Panc1 (cell line): ENCODE measurements at regions not wholly inside any gene's neighbourhood (a gene's known extent, or its start where the extent isn't known, plus 50 kb on each side); places are given as distances from the start of the nearest gene placed in this dataset.

Experiments
- ATAC-seq: fragments of 200-7000 bp; cut with Tn5 transposase; 2 replicates; pipeline ENCODE4 v1.9.1; 2020; ENCODE audit warnings: mild to moderate bottlenecking, moderate library complexity
- BruUV-seq: library from RNA; stranded (reverse); fragments of 400-500 nt; replicated peaks from 2 replicates; lab custom pipeline; 2021; lab: Mats Ljungman, UMichigan
- CTCF ChIA-PET: fragments of 300-600 bp; sonication (Branson Sonifier 250); formaldehyde crosslinking; loops from one replicate; lab custom pipeline; 2022; ENCODE audit warnings: antibody characterized with exemption; lab: Charles Lee
- POLR2A ChIA-PET: fragments of 300-600 bp; sonication (Branson Sonifier 250); formaldehyde crosslinking; loops from one replicate; lab custom pipeline; 2022; ENCODE audit warnings: antibody characterized with exemption; lab: Charles Lee
- DNase-seq: peaks from one replicate; pipeline ENCODE4 v3.0.0-alpha.2; 2010; ENCODE audit warnings: low read depth, low spot score
- H3K27ac ChIP-seq: 2 replicates; pipeline ENCODE4 v1.5.1; 2011; ENCODE audit warnings: mild to moderate bottlenecking, low read length, inconsistent platforms
- H3K27me3 ChIP-seq: fragments of 200-500 bp; sonication (Bioruptor generic); 2 replicates; pipeline ENCODE4 v1.6.0; 2014; ENCODE audit warnings: low read length, inconsistent platforms; ENCODE audit not compliant: control insufficient read depth, insufficient read depth
- H3K36me3 ChIP-seq: fragments of 200-500 bp; sonication (Bioruptor generic); 2 replicates; pipeline ENCODE4 v1.5.1; 2014; ENCODE audit warnings: inconsistent platforms, mild to moderate bottlenecking, low read length, moderate library complexity; ENCODE audit not compliant: control insufficient read depth, insufficient read depth
- H3K4me1 ChIP-seq: 2 replicates; pipeline ENCODE4 v1.5.1; 2011; ENCODE audit warnings: inconsistent platforms, mild to moderate bottlenecking, low read length, moderate library complexity; ENCODE audit not compliant: control insufficient read depth, insufficient read depth
- H3K4me3 ChIP-seq, 2 experiments: 2 replicates each; pipeline ENCODE4 v1.5.1; 2011 to 2012; ENCODE audit warnings: low read depth in 2 of 2, low read length in 2 of 2, mild to moderate bottlenecking in 2 of 2, inconsistent platforms in 1 of 2, moderate library complexity in 1 of 2
- H3K9me3 ChIP-seq: fragments of 200-500 bp; sonication (Bioruptor generic); 2 replicates; pipeline ENCODE4 v1.5.1; 2014; ENCODE audit warnings: low read depth, mild to moderate bottlenecking, inconsistent platforms, low read length, moderate library complexity; ENCODE audit not compliant: control insufficient read depth, insufficient read depth
- POLR2AphosphoS5 ChIP-seq: IDR thresholded peaks from 2 replicates; pipeline ENCODE4 v1.6.1; 2012; ENCODE audit warnings: mild to moderate bottlenecking, low read depth, low read length, moderate library complexity
- SIN3A ChIP-seq: IDR thresholded peaks from 2 replicates; pipeline ENCODE4 v1.6.1; 2012; ENCODE audit warnings: low read depth, mild to moderate bottlenecking, low read length, moderate library complexity, borderline replicate concordance; ENCODE audit not compliant: insufficient read depth
- TCF7L2 ChIP-seq: IDR thresholded peaks from 2 replicates; pipeline ENCODE4 v1.6.1; 2011; ENCODE audit warnings: mild to moderate bottlenecking, low read depth, low read length, inconsistent platforms
- in situ Hi-C: cut with HindIII; loops from 2 replicates; pipeline ENCODE4 v1.10.0; 2016; ENCODE audit warnings: low sequenced_read_pairs, low pct_unique_long_range_greater_than_20kb
- intact Hi-C: fragments of 100-400 bp; cut with micrococcal nuclease; formaldehyde crosslinking; loops from one replicate; pipeline ENCODE4 v1.10.0; 2022; ENCODE audit not compliant: unreplicated experiment
- TF ChIP-seq, protein P1 (sequence below), 2 experiments: IDR thresholded peaks; 2 replicates each; pipeline ENCODE4 v1.6.1; 2011 to 2012; ENCODE audit warnings: low read depth in 2 of 2, control low read depth in 1 of 2, low read length in 1 of 2, mild to moderate bottlenecking in 1 of 2, moderate library complexity in 1 of 2; ENCODE audit not compliant: insufficient read depth in 1 of 2
- TF ChIP-seq, protein P2 (sequence below): fragments of 450-650 bp; IDR thresholded peaks from 2 replicates; pipeline ENCODE4 v1.5.1; 2017; ENCODE audit warnings: mild to moderate bottlenecking

DNA sequence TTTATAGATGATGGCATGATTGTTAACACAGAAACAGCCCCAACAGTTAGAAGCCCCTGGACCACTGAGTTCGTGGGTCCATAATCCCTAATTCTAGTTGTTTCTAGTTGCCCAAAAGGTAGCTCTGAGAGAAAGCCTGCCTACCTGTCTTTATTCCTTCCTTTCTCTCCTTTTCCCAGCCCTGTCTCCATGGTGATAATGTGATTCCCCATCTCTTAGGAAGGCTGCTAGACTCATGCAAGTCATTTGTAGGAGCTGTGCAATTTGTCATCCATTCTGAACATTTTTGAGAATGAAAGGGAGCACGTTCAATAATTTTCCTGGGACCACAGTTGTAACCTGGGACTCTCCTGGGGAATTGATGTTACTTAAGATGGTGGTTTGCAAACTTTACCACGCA, 183.4 kb downstream of the EMX2 start:
- ChIA-PET POLR2A (no interaction called here), CTCF (no interaction called here)
- in situ Hi-C loops (no loop called here), intact Hi-C loops (no loop called here)
- no TSS peak for BruUV-seq
- H3K27me3 ChIP-seq = peaks cover 8% of the 10 kb centered on the region; the same call in 1 of the 2 replicates
- H3K4me1 ChIP-seq = no peaks in the 10 kb centered on the region
- H3K4me3 ChIP-seq = no peak overlapping the region
- H3K9me3 ChIP-seq = no peaks in the 10 kb centered on the region
- no peak overlapping the region for H3K27ac ChIP-seq
- TF ChIP-seq, protein P1, sequence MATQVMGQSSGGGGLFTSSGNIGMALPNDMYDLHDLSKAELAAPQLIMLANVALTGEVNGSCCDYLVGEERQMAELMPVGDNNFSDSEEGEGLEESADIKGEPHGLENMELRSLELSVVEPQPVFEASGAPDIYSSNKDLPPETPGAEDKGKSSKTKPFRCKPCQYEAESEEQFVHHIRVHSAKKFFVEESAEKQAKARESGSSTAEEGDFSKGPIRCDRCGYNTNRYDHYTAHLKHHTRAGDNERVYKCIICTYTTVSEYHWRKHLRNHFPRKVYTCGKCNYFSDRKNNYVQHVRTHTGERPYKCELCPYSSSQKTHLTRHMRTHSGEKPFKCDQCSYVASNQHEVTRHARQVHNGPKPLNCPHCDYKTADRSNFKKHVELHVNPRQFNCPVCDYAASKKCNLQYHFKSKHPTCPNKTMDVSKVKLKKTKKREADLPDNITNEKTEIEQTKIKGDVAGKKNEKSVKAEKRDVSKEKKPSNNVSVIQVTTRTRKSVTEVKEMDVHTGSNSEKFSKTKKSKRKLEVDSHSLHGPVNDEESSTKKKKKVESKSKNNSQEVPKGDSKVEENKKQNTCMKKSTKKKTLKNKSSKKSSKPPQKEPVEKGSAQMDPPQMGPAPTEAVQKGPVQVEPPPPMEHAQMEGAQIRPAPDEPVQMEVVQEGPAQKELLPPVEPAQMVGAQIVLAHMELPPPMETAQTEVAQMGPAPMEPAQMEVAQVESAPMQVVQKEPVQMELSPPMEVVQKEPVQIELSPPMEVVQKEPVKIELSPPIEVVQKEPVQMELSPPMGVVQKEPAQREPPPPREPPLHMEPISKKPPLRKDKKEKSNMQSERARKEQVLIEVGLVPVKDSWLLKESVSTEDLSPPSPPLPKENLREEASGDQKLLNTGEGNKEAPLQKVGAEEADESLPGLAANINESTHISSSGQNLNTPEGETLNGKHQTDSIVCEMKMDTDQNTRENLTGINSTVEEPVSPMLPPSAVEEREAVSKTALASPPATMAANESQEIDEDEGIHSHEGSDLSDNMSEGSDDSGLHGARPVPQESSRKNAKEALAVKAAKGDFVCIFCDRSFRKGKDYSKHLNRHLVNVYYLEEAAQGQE (IDR thresholded peaks at IDR 0.05; ENCODE audit: insufficient read depth in 1 of 2, low read depth in 2 of 2, low read length in 1 of 2) = no peak
- TF ChIP-seq SIN3A (no peak), POLR2AphosphoS5 (no peak), TCF7L2 (no peak)
- TF ChIP-seq, protein P2, sequence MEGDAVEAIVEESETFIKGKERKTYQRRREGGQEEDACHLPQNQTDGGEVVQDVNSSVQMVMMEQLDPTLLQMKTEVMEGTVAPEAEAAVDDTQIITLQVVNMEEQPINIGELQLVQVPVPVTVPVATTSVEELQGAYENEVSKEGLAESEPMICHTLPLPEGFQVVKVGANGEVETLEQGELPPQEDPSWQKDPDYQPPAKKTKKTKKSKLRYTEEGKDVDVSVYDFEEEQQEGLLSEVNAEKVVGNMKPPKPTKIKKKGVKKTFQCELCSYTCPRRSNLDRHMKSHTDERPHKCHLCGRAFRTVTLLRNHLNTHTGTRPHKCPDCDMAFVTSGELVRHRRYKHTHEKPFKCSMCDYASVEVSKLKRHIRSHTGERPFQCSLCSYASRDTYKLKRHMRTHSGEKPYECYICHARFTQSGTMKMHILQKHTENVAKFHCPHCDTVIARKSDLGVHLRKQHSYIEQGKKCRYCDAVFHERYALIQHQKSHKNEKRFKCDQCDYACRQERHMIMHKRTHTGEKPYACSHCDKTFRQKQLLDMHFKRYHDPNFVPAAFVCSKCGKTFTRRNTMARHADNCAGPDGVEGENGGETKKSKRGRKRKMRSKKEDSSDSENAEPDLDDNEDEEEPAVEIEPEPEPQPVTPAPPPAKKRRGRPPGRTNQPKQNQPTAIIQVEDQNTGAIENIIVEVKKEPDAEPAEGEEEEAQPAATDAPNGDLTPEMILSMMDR = no peak
- DNase-seq (no peak), ATAC-seq (no peak)
- H3K36me3 ChIP-seq = no peaks in the 10 kb centered on the region

DNA sequence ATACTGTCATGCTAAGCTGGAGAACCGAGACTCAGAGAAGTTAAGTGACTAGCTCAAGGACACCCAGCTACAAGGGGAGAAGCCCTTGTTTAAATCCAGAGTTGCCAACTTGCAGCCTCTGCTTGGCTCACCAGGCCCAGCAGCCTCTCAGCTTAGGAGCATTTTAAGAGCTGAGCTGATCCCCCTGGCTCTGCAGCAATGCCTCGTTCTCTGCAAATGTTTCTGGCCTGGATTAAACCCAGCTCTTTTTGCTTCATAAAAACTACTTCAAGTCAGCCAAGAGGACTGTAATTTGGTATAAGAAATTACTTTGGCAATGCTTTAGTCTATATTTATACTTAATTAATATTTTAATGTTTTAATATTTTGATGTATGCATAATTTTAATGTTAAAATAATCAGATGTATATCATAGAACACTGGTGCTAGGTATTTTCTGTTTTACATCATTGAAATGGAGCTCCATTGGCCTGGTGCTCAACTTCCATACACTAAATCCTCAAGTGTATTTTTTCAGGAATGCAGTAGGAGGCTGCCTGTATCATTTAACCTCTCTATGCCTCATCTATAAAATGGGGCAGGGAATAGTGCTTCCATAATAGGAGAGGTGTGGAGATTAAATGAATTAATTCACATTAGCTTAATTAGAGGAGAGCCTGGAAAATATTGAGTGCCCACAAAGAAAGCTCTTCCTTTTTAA, 184.2 kb downstream of the EMX2 start:
- H3K9me3 ChIP-seq = no peaks in the 10 kb centered on the region
- TF ChIP-seq TCF7L2 (no peak), SIN3A (no peak), POLR2AphosphoS5 (no peak)
- TF ChIP-seq, protein P1 (IDR thresholded peaks at IDR 0.05; ENCODE audit: insufficient read depth in 1 of 2, low read depth in 2 of 2, low read length in 1 of 2) = no peak
- TF ChIP-seq, protein P2 = no peak
- peaks cover 8% of the 10 kb centered on the region; the same call in 1 of the 2 replicates for H3K27me3 ChIP-seq
- CTCF ChIA-PET = interaction anchor here (0.6 kb wide), 1 partner anchor 134 kb away, joined by 3 read pairs; no protein-coding TSS in a partner anchor
- no TSS peak for BruUV-seq
- DNase-seq = no peak
- intact Hi-C loops = no loop called here
- in situ Hi-C loops = no loop called here
- H3K4me3 ChIP-seq = no peak overlapping the region
- H3K4me1 ChIP-seq = no peaks in the 10 kb centered on the region
- H3K36me3 ChIP-seq = no peaks in the 10 kb centered on the region
- POLR2A ChIA-PET = no interaction called here
- ATAC-seq = no peak
- H3K27ac ChIP-seq = no peak overlapping the region
